K562 (cell line): ENCODE measurements at regions not wholly inside any gene's neighbourhood (a gene's known extent, or its start where the extent isn't known, plus 50 kb on each side); places are given as distances from the start of the nearest gene placed in this dataset.

Source experiments
- ATAC-seq: fragments of 200-7000 bp; cut with Tn5 transposase; 3 replicates; pipeline ENCODE4 v1.9.1; 2020; ENCODE audit warnings: moderate library complexity
- BruUV-seq: library from RNA; stranded (reverse); fragments of 400-500 nt; replicated peaks from 2 replicates; lab custom pipeline; 2021; lab: Mats Ljungman, UMichigan
- CTCF ChIA-PET: fragments of 300-600 bp; formaldehyde crosslinking; extraction: SDS; loops from one replicate; lab custom pipeline; 2021; ENCODE audit warnings: low intra/inter-chr PET ratio; lab: Yijun Ruan, JAX
- POLR2A ChIA-PET: fragments of 300-600, 350-650 bp; sonication (Branson Sonifier 250); formaldehyde crosslinking; extraction: SDS; loops from one replicate; lab custom pipeline; 2021; ENCODE audit warnings: antibody characterized with exemption, inconsistent platforms; lab: Yijun Ruan, JAX
- DNase-seq, 4 experiments: peaks; one replicate each; pipeline versions ENCODE4 v3.0.0 to v3.0.0-alpha.2; 2011 to 2018; ENCODE audit warnings: low spot score in 3 of 4, mixed read lengths in 3 of 4; ENCODE audit errors: extremely low read depth in 1 of 4
- FAIRE-seq: peaks from 2 replicates; lab custom pipeline; 2011; peaks lifted over from hg19 to GRCh38; lab: Jason Lieb, UNC
- H2AFZ ChIP-seq: 2 replicates; pipeline ENCODE4 v1.6.0; 2011; ENCODE audit warnings: low read depth, low read length, control low read depth, inconsistent platforms
- H3K27ac ChIP-seq: fragments of 200-600 bp; 3 replicates; pipeline ENCODE4 v1.8.0; 2011; ENCODE audit warnings: low read depth, mild to moderate bottlenecking, control low read depth, inconsistent platforms, low read length, moderate library complexity, mixed read lengths; ENCODE audit errors: extremely low read depth
- H3K27me3 ChIP-seq, 2 experiments: fragments of 300-600 bp in 1 of 2; 2 replicates in 1 of 2; 3 replicates in 1 of 2; pipeline versions ENCODE4 v1.6.0 to v1.8.0; 2011; ENCODE audit warnings: inconsistent platforms in 2 of 2, low read length in 2 of 2, mild to moderate bottlenecking in 1 of 2, mixed read lengths in 1 of 2, moderate library complexity in 1 of 2; ENCODE audit not compliant: control insufficient read depth in 2 of 2, insufficient read depth in 2 of 2
- H3K36me3 ChIP-seq: fragments of 300-600 bp; 3 replicates; pipeline ENCODE4 v1.8.0; 2011; ENCODE audit warnings: mild to moderate bottlenecking, low read length, inconsistent platforms; ENCODE audit not compliant: control insufficient read depth, insufficient read depth
- H3K4me1 ChIP-seq, 2 experiments: fragments of 200-600 bp in 1 of 2; replicated peaks in 1 of 2; 2 replicates in 1 of 2; 3 replicates in 1 of 2; pipeline versions ENCODE4 v1.5.1 to v1.8.0; 2011; ENCODE audit warnings: inconsistent platforms in 2 of 2, low read length in 2 of 2, mild to moderate bottlenecking in 1 of 2, mixed read lengths in 1 of 2, moderate library complexity in 1 of 2; ENCODE audit not compliant: control insufficient read depth in 2 of 2, insufficient read depth in 2 of 2
- H3K4me2 ChIP-seq: 2 replicates; pipeline ENCODE4 v1.6.1; 2011; ENCODE audit warnings: low read length, control low read depth, inconsistent platforms, mixed read lengths; ENCODE audit not compliant: insufficient read depth
- H3K4me3 ChIP-seq: fragments of 200-600 bp; sonication (generic), shearing (Covaris generic); 2 replicates; pipeline ENCODE4 v1.5.1; 2016; ENCODE audit warnings: control low read depth, inconsistent platforms
- H3K79me2 ChIP-seq: fragments of 200-600 bp; 3 replicates; pipeline ENCODE4 v1.8.0; 2011; ENCODE audit warnings: low read length, inconsistent platforms; ENCODE audit not compliant: control insufficient read depth, insufficient read depth
- H3K9ac ChIP-seq, 2 experiments: 2 replicates each; pipeline versions ENCODE4 v1.6.0 to v1.6.1; 2011; ENCODE audit warnings: low read depth in 2 of 2, low read length in 2 of 2, control low read depth in 1 of 2, inconsistent platforms in 1 of 2, mild to moderate bottlenecking in 1 of 2, mixed read lengths in 1 of 2; ENCODE audit not compliant: insufficient read depth in 1 of 2
- H3K9me1 ChIP-seq: one replicate; pipeline ENCODE4 v1.6.0; 2011; ENCODE audit warnings: inconsistent platforms, mild to moderate bottlenecking, low read length, moderate library complexity; ENCODE audit not compliant: control insufficient read depth, insufficient read depth
- H3K9me3 ChIP-seq: replicated peaks from 2 replicates; pipeline ENCODE4 v1.5.1; 2011; ENCODE audit warnings: low read depth, low read length, inconsistent platforms; ENCODE audit not compliant: control insufficient read depth, insufficient read depth
- H4K20me1 ChIP-seq: replicated peaks from 2 replicates; pipeline ENCODE4 v1.6.1; 2011; ENCODE audit warnings: low read length, inconsistent platforms, mixed read lengths; ENCODE audit not compliant: control insufficient read depth, insufficient read depth
- BCLAF1 ChIP-seq, 2 experiments: fragments of 450-650 bp in 1 of 2; IDR thresholded peaks; 2 replicates each; pipeline ENCODE4 v1.6.1; 2011 to 2017; ENCODE audit warnings: low read depth in 2 of 2, antibody characterized with exemption in 1 of 2, borderline replicate concordance in 1 of 2, low read length in 1 of 2, mild to moderate bottlenecking in 1 of 2, mixed read lengths in 1 of 2; ENCODE audit not compliant: control insufficient read depth in 1 of 2
- KAT2B ChIP-seq: IDR thresholded peaks from one replicate; pipeline ENCODE4 v1.6.1; 2012; ENCODE audit warnings: low read depth, mild to moderate bottlenecking, control low read depth, inconsistent platforms, low read length, moderate library complexity
- MIER1 ChIP-seq: fragments of 450-650 bp; IDR thresholded peaks from 2 replicates; pipeline ENCODE4 v1.6.1; 2016; ENCODE audit warnings: antibody characterized with exemption, mild to moderate bottlenecking, low read depth
- MXD1 ChIP-seq: fragments of 250-450 bp; sonication (Bioruptor Pico); IDR thresholded peaks from 2 replicates; pipeline ENCODE4 v1.8.0; 2021; ENCODE audit warnings: borderline replicate concordance, mild to moderate bottlenecking, moderate library complexity; ENCODE audit not compliant: poor library complexity, severe bottlenecking
- NCOA1 ChIP-seq: fragments of 450-650 bp; IDR thresholded peaks from 2 replicates; pipeline ENCODE4 v1.6.1; 2016; ENCODE audit warnings: low read depth
- PHF20 ChIP-seq: fragments of 450-650 bp; IDR thresholded peaks from 2 replicates; pipeline ENCODE4 v1.6.1; 2018; ENCODE audit not compliant: partially characterized antibody
- RUNX1 ChIP-seq: sonication (generic); IDR thresholded peaks from 2 replicates; pipeline ENCODE4 v1.6.1; 2016; ENCODE audit warnings: antibody characterized with exemption, low read depth
- ZKSCAN3 ChIP-seq: fragments of 250-450 bp; sonication (Bioruptor Pico); IDR thresholded peaks from 2 replicates; pipeline ENCODE4 v1.4.0; 2020
- ZNF232 ChIP-seq: sonication (generic); formaldehyde crosslinking; IDR thresholded peaks from 2 replicates; pipeline ENCODE4 v1.8.0; 2022; ENCODE audit warnings: mild to moderate bottlenecking, missing genetic modification reagents
- ZNF263 ChIP-seq: sonication (generic); formaldehyde crosslinking; IDR thresholded peaks from 2 replicates; pipeline ENCODE4 v1.8.0; 2022; ENCODE audit warnings: mild to moderate bottlenecking, missing genetic modification reagents, borderline replicate concordance
- ZNF766 ChIP-seq: fragments of 200-800 bp; sonication (Bioruptor generic); conservative IDR thresholded peaks from 2 replicates; pipeline ENCODE4 v1.6.1; 2016; ENCODE audit warnings: missing genetic modification characterization, missing compliant biosample characterization
- ZNF830 ChIP-seq: fragments of 250-450 bp; sonication (Bioruptor Pico); IDR thresholded peaks from 2 replicates; pipeline ENCODE4 v1.5.0; 2021; ENCODE audit warnings: mild to moderate bottlenecking
- WGBS: fragments of 100-300 bp; shearing (Covaris generic); methylation state at CpG from one replicate; pipeline ENCODE4 v1.1.6; 2016; ENCODE audit warnings: low coverage, mixed read lengths; ENCODE audit not compliant: insufficient coverage; ENCODE audit errors: missing lambda C conversion rate; 5-methylcytosine and 5-hydroxymethylcytosine counted together
- in situ Hi-C: fragments of 300-500 bp; cut with MboI; formaldehyde crosslinking; loops from 4 replicates; pipeline ENCODE4 v1.15.0; 2018; ENCODE audit warnings: inconsistent platforms, mixed read lengths
- intact Hi-C: fragments of 100-400 bp; cut with micrococcal nuclease; formaldehyde crosslinking; loops from 2 replicates; pipeline ENCODE4 v1.14.2; 2022

GRCh38 chr4:27149541-27150212 lies 289.0 kb downstream of the STIM2 start:
- no peak for DNase-seq
- intact Hi-C loops (no loop called here), in situ Hi-C loops (no loop called here)
- BruUV-seq = no TSS peak
- Histone ChIP-seq H4K20me1 (no peaks in the 10 kb centered on the region), H3K9ac (no peak overlapping the region), H3K4me1 (no peaks in the 10 kb centered on the region), H3K36me3 (no peaks in the 10 kb centered on the region), H2AFZ (no peak overlapping the region), H3K9me3 (no peaks in the 10 kb centered on the region), H3K4me2 (no peak overlapping the region), H3K27me3 (no peaks in the 10 kb centered on the region), H3K4me3 (no peak overlapping the region), H3K79me2 (no peaks in the 10 kb centered on the region), H3K27ac (no peak overlapping the region), H3K9me1 (no peaks in the 10 kb centered on the region)
- 0% methylated on average over 2 of the region's 2 CpGs for WGBS
- ChIA-PET POLR2A (no interaction called here), CTCF (no interaction called here)
- TF ChIP-seq ZKSCAN3 = no peak
- no peak for TF ChIP-seq ZNF830 (CRISPR knock-in tag)
- no peak for TF ChIP-seq ZNF263 (CRISPR knock-in tag)
- TF ChIP-seq MIER1 = no peak
- no peak for TF ChIP-seq KAT2B
- FAIRE-seq = no peak
- ATAC-seq = no peak

DNA sequence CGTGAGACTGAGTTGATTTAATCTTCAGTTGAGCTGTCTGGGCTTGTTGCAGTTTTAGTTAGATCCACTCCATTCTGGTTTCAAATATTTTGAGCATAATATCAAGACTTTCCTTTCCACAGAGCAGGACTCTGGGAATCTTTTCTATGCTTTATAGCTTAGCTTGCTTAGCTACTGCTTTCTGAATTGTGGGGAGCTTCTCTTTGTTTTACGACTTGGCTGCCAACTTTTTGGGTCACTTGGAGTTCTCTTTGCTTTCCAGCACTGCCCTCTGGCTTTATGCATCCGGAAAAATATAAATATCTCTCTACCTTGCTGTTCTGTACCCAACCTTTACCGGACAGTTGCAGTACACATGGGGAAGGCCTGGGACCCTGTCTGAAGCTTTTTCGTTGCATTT lies 292.1 kb downstream of the STIM2 start:
- 2% methylated on average over 5 of the region's 5 CpGs for WGBS
- no peaks in the 10 kb centered on the region for H3K9me1 ChIP-seq
- BruUV-seq = no TSS peak
- H3K36me3 ChIP-seq = no peaks in the 10 kb centered on the region
- H4K20me1 ChIP-seq = no peaks in the 10 kb centered on the region
- H3K27ac ChIP-seq = no peak overlapping the region
- no peak overlapping the region for H3K9ac ChIP-seq
- intact Hi-C loops = no loop called here
- H3K27me3 ChIP-seq = no peaks in the 10 kb centered on the region
- no peak for FAIRE-seq
- POLR2A ChIA-PET = interaction anchor here (0.5 kb wide), 1 partner anchor 10 kb away, joined by 4 read pairs; no protein-coding TSS in a partner anchor
- H3K9me3 ChIP-seq = no peaks in the 10 kb centered on the region
- no peak for DNase-seq
- no peak overlapping the region for H3K4me3 ChIP-seq
- in situ Hi-C loops = no loop called here
- no peak overlapping the region for H2AFZ ChIP-seq
- H3K79me2 ChIP-seq = no peaks in the 10 kb centered on the region
- H3K4me2 ChIP-seq = no peak overlapping the region
- no peak for ATAC-seq
- H3K4me1 ChIP-seq = no peaks in the 10 kb centered on the region
- CTCF ChIA-PET = no interaction called here
- TF ChIP-seq BCLAF1 (IDR thresholded peaks at IDR 0.05; ENCODE audit: borderline replicate concordance in 1 of 2, control insufficient read depth in 1 of 2, low read depth in 2 of 2, low read length in 1 of 2) (no peak), NCOA1 (no peak), ZNF232 (CRISPR knock-in tag) (no peak), ZNF766 (CRISPR knock-in tag) (no peak), PHF20 (no peak), RUNX1 (no peak), MXD1 (no peak)
